ENCODE measurements at regions not wholly inside any gene's neighbourhood (a gene's known extent, or its start where the extent isn't known, plus 50 kb on each side); places are given as distances from the start of the nearest gene placed in this dataset.
A peak's percentile ranks its signal among the peaks of the same experiment; 100 is the strongest.

DNA sequence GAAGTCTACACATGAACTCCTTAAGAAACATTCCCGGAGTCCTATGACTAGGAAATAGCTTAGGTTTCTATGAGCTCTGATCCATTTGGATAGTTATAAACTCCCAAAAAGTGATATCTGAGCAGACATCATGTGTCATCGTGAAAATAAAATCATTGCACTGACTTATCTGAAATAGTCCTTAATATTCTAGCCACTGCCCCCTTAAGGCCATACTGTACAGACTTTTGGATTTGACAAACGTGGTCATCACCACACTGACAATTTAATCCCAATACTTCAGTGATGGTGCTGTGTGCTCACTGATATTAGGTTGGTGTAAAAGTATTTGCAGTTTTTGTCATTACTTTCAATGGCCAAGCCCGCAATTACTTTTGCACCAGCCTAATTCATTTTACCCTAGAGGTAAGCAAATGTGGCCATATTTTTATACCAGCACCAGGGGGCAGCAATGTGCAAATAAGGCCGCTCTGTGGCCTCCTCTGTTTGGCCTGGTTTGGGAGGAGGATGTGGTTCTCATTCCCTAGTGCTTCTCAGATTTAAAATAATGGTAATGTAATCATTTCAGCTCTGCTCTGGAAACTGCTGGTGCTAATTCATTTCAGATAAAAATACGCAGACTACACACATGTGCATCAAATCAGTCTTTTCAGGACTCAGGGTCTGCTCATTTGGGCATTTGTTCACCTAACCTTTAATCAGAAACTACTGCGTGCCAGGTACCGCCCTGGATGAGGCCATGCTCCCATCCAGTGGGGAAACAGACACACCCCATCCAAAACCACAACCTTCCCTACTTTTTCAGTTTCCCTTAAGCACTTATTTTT is 196.4 kb upstream of the C1QTNF7 start:
- TF ChIP-seq, protein P1, sequence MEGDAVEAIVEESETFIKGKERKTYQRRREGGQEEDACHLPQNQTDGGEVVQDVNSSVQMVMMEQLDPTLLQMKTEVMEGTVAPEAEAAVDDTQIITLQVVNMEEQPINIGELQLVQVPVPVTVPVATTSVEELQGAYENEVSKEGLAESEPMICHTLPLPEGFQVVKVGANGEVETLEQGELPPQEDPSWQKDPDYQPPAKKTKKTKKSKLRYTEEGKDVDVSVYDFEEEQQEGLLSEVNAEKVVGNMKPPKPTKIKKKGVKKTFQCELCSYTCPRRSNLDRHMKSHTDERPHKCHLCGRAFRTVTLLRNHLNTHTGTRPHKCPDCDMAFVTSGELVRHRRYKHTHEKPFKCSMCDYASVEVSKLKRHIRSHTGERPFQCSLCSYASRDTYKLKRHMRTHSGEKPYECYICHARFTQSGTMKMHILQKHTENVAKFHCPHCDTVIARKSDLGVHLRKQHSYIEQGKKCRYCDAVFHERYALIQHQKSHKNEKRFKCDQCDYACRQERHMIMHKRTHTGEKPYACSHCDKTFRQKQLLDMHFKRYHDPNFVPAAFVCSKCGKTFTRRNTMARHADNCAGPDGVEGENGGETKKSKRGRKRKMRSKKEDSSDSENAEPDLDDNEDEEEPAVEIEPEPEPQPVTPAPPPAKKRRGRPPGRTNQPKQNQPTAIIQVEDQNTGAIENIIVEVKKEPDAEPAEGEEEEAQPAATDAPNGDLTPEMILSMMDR (IDR thresholded peaks at IDR 0.05) = peak in 6 of 7 experiments; percentile 37 to 69 (median 61)
- TF ChIP-seq POLR2A (IDR thresholded peaks at IDR 0.05) = no peak

All from body of pancreas (tissue), 4 donors.